BE2C (cell line): ENCODE measurements at regions not wholly inside any gene's neighbourhood (a gene's known extent, or its start where the extent isn't known, plus 50 kb on each side); places are given as distances from the start of the nearest gene placed in this dataset.

Experiments used
- DNase-seq: peaks from one replicate; pipeline ENCODE4 v3.0.0-alpha.2; 2020
- H3K27me3 ChIP-seq: fragments of 250-450 bp; sonication (Bioruptor Pico); 2 replicates; pipeline ENCODE4 v1.5.1; 2020; ENCODE audit warnings: mild to moderate bottlenecking
- H3K36me3 ChIP-seq: fragments of 250-450 bp; sonication (Bioruptor Pico); 2 replicates; pipeline ENCODE4 v1.5.1; 2020; ENCODE audit warnings: mild to moderate bottlenecking
- H3K4me1 ChIP-seq: fragments of 250-450 bp; sonication (Bioruptor Pico); 2 replicates; pipeline ENCODE4 v1.5.1; 2020
- H3K4me3 ChIP-seq: 2 replicates; pipeline ENCODE4 v1.5.1; 2011; ENCODE audit warnings: low read depth, low read length
- H3K9me3 ChIP-seq: fragments of 250-450 bp; sonication (Bioruptor Pico); 2 replicates; pipeline ENCODE4 v1.5.1; 2020
- CTCF ChIP-seq: IDR thresholded peaks from 2 replicates; pipeline ENCODE4 v1.5.1; 2012; ENCODE audit warnings: mild to moderate bottlenecking, low read depth, low read length

DNA sequence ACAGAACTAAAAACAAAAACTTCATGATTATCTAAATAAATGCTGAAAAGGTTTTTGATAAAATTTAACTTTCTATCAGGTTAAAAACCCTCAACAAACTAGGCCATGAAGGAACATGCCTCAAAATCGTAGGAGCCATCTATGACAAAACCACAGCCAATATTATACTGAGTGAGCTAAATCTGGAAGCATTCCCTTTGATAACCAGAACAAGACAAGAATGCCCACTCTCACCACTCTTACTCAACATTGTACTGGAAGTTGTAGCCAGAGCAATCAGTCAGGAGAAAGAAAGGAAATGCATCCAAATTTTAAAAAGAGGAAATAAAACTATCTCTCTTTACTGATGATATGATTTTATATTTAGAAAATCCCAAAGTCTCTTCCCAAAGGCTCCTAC, 228.7 kb downstream of the CHRM2 start:
- no peak for DNase-seq
- Histone ChIP-seq H3K9me3 (0 out of 2 replicates have a peak, but pooled peaks cover 3% of the 10 kb centered on the region), H3K27me3 (no peaks in the 10 kb centered on the region), H3K4me3 (no peak overlapping the region), H3K36me3 (no peaks in the 10 kb centered on the region), H3K4me1 (no peaks in the 10 kb centered on the region)
- no peak for TF ChIP-seq CTCF

- H3K4me3 ChIP-seq, result no peak overlapping the region
Measured at GRCh38 chr7:137096607-137097006, 228.2 kb downstream of the CHRM2 start.

GRCh38 chr7:137093198-137093597, 224.7 kb downstream of the CHRM2 start:
- H3K4me3 ChIP-seq, result no peak overlapping the region
- H3K9me3 ChIP-seq, result 0 out of 2 replicates have a peak, but pooled peaks cover 3% of the 10 kb centered on the region
- H3K27me3 ChIP-seq, result no peaks in the 10 kb centered on the region
- TF ChIP-seq CTCF, result no peak
- no peak for DNase-seq
- peaks cover 4% of the 10 kb centered on the region; the same call in 1 of the 2 replicates for H3K4me1 ChIP-seq
- H3K36me3 ChIP-seq, result no peaks in the 10 kb centered on the region

More at GRCh38 chr7:137096607-137097006, 228.2 kb downstream of the CHRM2 start:
- Histone ChIP-seq H3K9me3 (0 out of 2 replicates have a peak, but pooled peaks cover 3% of the 10 kb centered on the region), H3K27me3 (no peaks in the 10 kb centered on the region), H3K4me1 (peaks cover 1% of the 10 kb centered on the region; the same call in 1 of the 2 replicates), H3K36me3 (no peaks in the 10 kb centered on the region)
- DNase-seq, result no peak
- TF ChIP-seq CTCF, result no peak

DNA sequence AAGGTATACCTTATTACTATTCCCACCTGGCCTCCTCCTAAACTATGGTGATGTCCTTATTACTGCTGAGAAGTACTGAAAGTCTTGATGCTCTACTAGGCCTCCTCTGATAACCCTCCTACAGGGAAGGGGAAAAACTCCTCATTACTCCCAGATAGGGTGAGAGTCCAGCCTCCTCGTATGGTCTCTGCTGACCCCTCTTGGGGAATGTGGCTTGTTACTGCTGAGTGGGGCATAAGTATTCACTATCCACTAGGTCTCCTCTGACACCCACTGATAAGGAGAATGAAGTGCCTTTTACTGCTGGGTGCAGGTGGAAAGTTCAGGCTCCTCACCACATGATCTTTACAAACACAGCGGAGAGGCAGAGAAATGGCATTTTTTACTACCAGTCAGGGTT, 222.9 kb downstream of the CHRM2 start:
- H3K4me3 ChIP-seq, result no peak overlapping the region
- peak; percentile 62 for DNase-seq
- no peaks in the 10 kb centered on the region for H3K36me3 ChIP-seq
- 0 out of 2 replicates have a peak, but pooled peaks cover 3% of the 10 kb centered on the region for H3K9me3 ChIP-seq
- peak; percentile 81 for TF ChIP-seq CTCF
- H3K27me3 ChIP-seq, result no peaks in the 10 kb centered on the region
- H3K4me1 ChIP-seq, result peaks cover 4% of the 10 kb centered on the region

DNA sequence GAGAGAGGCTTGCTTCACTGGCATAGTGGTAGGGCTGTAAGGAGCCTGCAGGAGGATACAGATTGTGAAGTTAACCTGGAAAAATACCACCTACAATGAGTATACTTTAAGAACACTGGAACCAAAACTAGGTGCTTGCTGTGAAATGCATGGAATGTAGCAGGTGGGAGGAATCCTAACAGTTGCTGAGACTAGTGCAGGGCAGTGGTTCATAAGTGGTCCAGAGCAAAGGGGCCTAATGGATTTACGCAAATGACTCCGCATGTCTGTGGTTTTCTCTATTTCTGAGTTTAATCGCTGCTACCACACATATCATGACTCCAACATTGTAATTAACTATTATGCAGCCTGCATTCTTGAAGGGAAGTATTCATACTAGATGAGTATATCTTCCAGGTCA, 218.4 kb downstream of the CHRM2 start:
- H3K27me3 ChIP-seq, result no peaks in the 10 kb centered on the region
- no peaks in the 10 kb centered on the region for H3K9me3 ChIP-seq
- DNase-seq, result no peak
- TF ChIP-seq CTCF, result no peak
- H3K36me3 ChIP-seq, result no peaks in the 10 kb centered on the region
- H3K4me3 ChIP-seq, result no peak overlapping the region
- H3K4me1 ChIP-seq, result peaks cover 11% of the 10 kb centered on the region

- H3K4me3 ChIP-seq, result no peak overlapping the region
- DNase-seq, result no peak
- H3K36me3 ChIP-seq, result no peaks in the 10 kb centered on the region
- H3K9me3 ChIP-seq, result no peaks in the 10 kb centered on the region
- peaks cover 20% of the 10 kb centered on the region for H3K4me1 ChIP-seq
- no peaks in the 10 kb centered on the region for H3K27me3 ChIP-seq
- no peak for TF ChIP-seq CTCF
Measured at GRCh38 chr7:137084607-137085380, 216.3 kb downstream of the CHRM2 start.
